Transverse colon (tissue), 4 donors: ENCODE measurements at regions not wholly inside any gene's neighbourhood (a gene's known extent, or its start where the extent isn't known, plus 50 kb on each side); places are given as distances from the start of the nearest gene placed in this dataset.

ENCODE experiments used
- DNase-seq: peaks from one replicate; pipeline ENCODE4 v3.0.0-alpha.2; 2019
- H3K27ac ChIP-seq, 4 donors: fragments of 200-600 bp; sonication (generic); 2 replicates each; pipeline ENCODE4 v1.5.1; 2016 to 2018; ENCODE audit warnings: inconsistent platforms in 4 of 4
- H3K27me3 ChIP-seq: fragments of 200-600 bp; sonication (generic); 2 replicates; pipeline ENCODE4 v1.5.1; 2017; ENCODE audit warnings: inconsistent platforms
- H3K36me3 ChIP-seq, 4 donors: fragments of 200-600 bp; sonication (generic); 2 replicates each; pipeline ENCODE4 v1.5.1; 2017 to 2019; ENCODE audit warnings: inconsistent platforms in 4 of 4
- H3K4me1 ChIP-seq, 4 donors: fragments of 200-600 bp; sonication (generic); 2 replicates each; pipeline ENCODE4 v1.5.1; 2017 to 2020; ENCODE audit warnings: inconsistent platforms in 4 of 4
- H3K4me3 ChIP-seq, 4 donors: fragments of 200-600 bp; sonication (generic); 1 replicate in 1 of 4; 2 replicates in 3 of 4; pipeline versions ENCODE4 v1.5.1 to v1.6.1; 2017 to 2019; ENCODE audit warnings: inconsistent platforms in 4 of 4
- H3K9me3 ChIP-seq, 2 donors: fragments of 200-600 bp; sonication (generic); 2 replicates each; pipeline ENCODE4 v1.5.1; 2017 to 2019; ENCODE audit warnings: inconsistent platforms in 2 of 2
- EP300 ChIP-seq: sonication (generic); formaldehyde crosslinking; IDR thresholded peaks from one replicate; pipeline ENCODE4 v1.6.1; 2017; ENCODE audit warnings: antibody characterized with exemption, low read depth
- POLR2A ChIP-seq: fragments of 450-650 bp; IDR thresholded peaks from one replicate; pipeline ENCODE4 v1.6.1; 2016; ENCODE audit warnings: antibody characterized with exemption, mild to moderate bottlenecking, moderate library complexity
- POLR2AphosphoS5 ChIP-seq, 3 donors: sonication (generic); formaldehyde crosslinking; IDR thresholded peaks; one replicate each; pipeline ENCODE4 v1.6.1; 2016; ENCODE audit warnings: antibody characterized with exemption in 3 of 3
- WGBS, 2 donors: methylation state at CpG; one replicate each; pipeline ENCODE4 v1.1.5; 2018; ENCODE audit warnings: low coverage in 1 of 2; 5-methylcytosine and 5-hydroxymethylcytosine counted together
- in situ Hi-C, 4 donors: fragments of 200-750 bp; cut with MboI; loops; one replicate each; pipeline versions ENCODE4 v1.15.0 to v1.15.1; 2017; ENCODE audit warnings: low sequenced_read_pairs in 3 of 4, low pct_ligation_motif_present in 1 of 4, low pct_unique_long_range_greater_than_20kb in 1 of 4
- intact Hi-C: fragments of 100-400 bp; cut with DNase I; formaldehyde crosslinking; loops from one replicate; pipeline ENCODE4 v1.15.1; 2023; ENCODE audit warnings: low total_unique reads
- TF ChIP-seq, protein P1 (sequence below), 5 experiments: fragments of 200-600 bp in 3 of 5; fragments of 450-650 bp in 2 of 5; sonication (generic) in 3 of 5; IDR thresholded peaks; 1 replicate in 2 of 5; 2 replicates in 3 of 5; pipeline ENCODE4 v1.5.1; 2016 to 2017; ENCODE audit warnings: antibody characterized with exemption in 5 of 5, inconsistent platforms in 3 of 5, mild to moderate bottlenecking in 2 of 5, moderate library complexity in 1 of 5

DNA sequence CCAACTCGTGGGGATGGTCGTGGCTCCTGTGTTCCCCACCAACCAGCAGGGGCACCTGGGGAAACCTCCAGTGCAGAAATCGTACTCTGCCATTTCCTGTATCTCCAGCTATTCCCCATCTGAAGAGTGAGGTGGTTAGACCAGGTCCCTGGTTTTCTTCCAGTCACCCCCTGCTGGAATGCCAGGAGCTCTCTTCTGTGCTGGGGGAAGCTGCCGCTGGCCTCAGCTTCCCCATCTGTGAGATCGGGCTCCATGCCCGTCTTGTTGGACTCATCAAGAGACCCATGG, 119.7 kb downstream of the INHBB start:
- Histone ChIP-seq H3K27me3 (peaks cover 5% of the 10 kb centered on the region), H3K27ac (no peak overlapping the region), H3K4me1 (peaks cover 0 to 2% (median 2%) of the 10 kb centered on the region in 4 donors), H3K36me3 (no peaks in the 10 kb centered on the region), H3K9me3 (no peaks in the 10 kb centered on the region), H3K4me3 (no peak overlapping the region)
- in situ Hi-C loops: no loop called here
- DNase-seq: no peak
- 51% methylated on average over 6 of the region's 6 CpGs; no CpG with 5 or more reads in 1 of the 2 donors for WGBS, 2 donors
- TF ChIP-seq POLR2AphosphoS5 (IDR thresholded peaks at IDR 0.05) (no peak), POLR2A (no peak), EP300 (no peak)
- TF ChIP-seq, protein P1, sequence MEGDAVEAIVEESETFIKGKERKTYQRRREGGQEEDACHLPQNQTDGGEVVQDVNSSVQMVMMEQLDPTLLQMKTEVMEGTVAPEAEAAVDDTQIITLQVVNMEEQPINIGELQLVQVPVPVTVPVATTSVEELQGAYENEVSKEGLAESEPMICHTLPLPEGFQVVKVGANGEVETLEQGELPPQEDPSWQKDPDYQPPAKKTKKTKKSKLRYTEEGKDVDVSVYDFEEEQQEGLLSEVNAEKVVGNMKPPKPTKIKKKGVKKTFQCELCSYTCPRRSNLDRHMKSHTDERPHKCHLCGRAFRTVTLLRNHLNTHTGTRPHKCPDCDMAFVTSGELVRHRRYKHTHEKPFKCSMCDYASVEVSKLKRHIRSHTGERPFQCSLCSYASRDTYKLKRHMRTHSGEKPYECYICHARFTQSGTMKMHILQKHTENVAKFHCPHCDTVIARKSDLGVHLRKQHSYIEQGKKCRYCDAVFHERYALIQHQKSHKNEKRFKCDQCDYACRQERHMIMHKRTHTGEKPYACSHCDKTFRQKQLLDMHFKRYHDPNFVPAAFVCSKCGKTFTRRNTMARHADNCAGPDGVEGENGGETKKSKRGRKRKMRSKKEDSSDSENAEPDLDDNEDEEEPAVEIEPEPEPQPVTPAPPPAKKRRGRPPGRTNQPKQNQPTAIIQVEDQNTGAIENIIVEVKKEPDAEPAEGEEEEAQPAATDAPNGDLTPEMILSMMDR (IDR thresholded peaks at IDR 0.05): no peak
- intact Hi-C loops: no loop called here

DNA sequence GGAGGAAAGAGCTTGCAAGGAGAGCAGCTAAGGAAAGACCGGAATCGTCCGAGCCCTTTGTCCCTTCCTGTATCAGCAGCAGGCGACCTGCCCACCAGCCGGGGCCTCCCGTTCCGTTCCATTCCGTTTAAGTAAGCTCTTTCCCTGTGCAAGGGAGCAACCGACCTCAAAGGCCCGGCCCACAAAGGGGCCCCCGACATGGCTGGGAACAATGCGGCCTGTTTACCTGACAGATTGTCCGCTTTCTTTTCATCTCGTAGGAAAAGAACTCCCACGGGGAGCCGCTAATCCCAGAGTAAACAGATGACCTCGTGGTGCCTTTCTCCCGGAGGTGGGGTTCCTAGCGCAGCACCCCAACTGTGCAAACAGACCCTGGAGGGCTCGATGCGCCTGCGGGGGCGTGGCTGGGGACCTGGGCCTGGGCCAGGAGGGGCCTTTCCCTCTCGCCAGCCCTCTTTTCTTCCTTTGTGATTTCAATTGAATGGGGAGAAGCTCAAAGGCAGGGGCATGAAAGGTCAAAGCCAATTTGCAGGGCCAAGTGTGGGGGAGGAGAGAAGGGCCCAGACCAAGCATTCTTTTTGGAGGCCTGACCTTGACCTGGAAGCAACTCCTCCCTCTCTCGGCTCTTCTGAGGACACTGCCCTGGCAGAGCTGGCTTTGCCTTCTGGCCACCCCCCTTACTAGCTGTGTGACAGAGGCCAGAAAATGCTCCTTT, 120.2 kb downstream of the INHBB start:
- H3K27ac ChIP-seq: no peak overlapping the region
- intact Hi-C loops: no loop called here
- TF ChIP-seq EP300 (no peak), POLR2AphosphoS5 (IDR thresholded peaks at IDR 0.05) (no peak), POLR2A (no peak)
- TF ChIP-seq, protein P1 (IDR thresholded peaks at IDR 0.05): no peak
- no peaks in the 10 kb centered on the region for H3K9me3 ChIP-seq
- H3K4me1 ChIP-seq: peaks cover 0 to 4% (median 3%) of the 10 kb centered on the region in 4 donors
- in situ Hi-C loops: no loop called here
- DNase-seq: no peak
- H3K27me3 ChIP-seq: peaks cover 5% of the 10 kb centered on the region
- H3K36me3 ChIP-seq: no peaks in the 10 kb centered on the region
- 52% methylated on average over 25 of the region's 25 CpGs; no CpG with 5 or more reads in 1 of the 2 donors for WGBS, 2 donors
- no peak overlapping the region for H3K4me3 ChIP-seq

DNA sequence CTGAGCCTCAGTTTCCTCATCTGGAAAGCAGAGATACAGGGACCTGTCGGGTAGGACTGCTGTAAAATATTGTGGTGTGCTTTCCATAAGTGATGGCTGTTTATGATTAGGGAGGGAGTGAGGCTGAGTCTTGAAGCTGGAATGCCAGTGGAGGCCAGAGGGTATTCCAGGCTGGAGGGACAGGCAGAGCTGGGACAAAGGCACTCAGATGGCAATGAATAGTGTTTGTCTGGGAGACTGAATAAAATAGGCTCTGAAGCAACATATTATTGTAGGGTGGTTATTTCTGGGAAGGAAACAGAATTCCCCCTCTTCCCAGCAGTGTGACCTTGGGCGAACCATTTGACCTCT, 120.7 kb downstream of the INHBB start:
- Histone ChIP-seq H3K36me3 (no peaks in the 10 kb centered on the region), H3K4me1 (peaks cover 0 to 4% (median 3%) of the 10 kb centered on the region in 4 donors), H3K27me3 (peaks cover 5% of the 10 kb centered on the region), H3K4me3 (no peak overlapping the region), H3K27ac (no peak overlapping the region), H3K9me3 (no peaks in the 10 kb centered on the region)
- TF ChIP-seq POLR2AphosphoS5 (IDR thresholded peaks at IDR 0.05) (no peak), EP300 (no peak), POLR2A (no peak)
- TF ChIP-seq, protein P1 (IDR thresholded peaks at IDR 0.05): no peak
- intact Hi-C loops (no loop called here), in situ Hi-C loops (no loop called here)
- WGBS, 2 donors: 67 to 71% methylated on average over 1 to 2 of the region's 2 CpGs
- DNase-seq: no peak

DNA sequence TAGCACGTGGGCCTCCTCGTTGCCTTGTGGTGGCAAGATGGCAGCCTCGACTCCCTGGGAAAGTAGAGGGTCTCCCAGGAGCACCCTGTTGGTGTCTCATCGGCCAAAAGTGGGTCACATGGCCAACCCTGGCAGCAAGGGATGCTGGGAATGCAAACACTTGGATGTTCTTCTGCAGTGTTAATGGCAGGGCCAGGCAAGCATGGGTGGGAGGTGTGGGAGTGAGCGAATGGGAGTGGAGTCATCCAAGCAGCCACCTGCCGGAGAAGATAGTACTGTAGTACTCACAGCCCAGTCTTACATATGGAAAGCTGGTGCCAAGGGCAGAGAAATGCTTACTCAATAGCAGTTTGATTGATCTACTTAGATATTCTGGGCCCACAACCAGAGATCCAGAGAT, 122.2 kb downstream of the INHBB start:
- no peak overlapping the region for H3K27ac ChIP-seq
- 88% methylated on average over 6 of the region's 6 CpGs; no CpG with 5 or more reads in 1 of the 2 donors for WGBS, 2 donors
- H3K4me3 ChIP-seq: no peak overlapping the region
- H3K27me3 ChIP-seq: peaks cover 5% of the 10 kb centered on the region
- H3K4me1 ChIP-seq: peaks cover 0 to 4% (median 3%) of the 10 kb centered on the region in 4 donors
- DNase-seq: no peak
- in situ Hi-C loops (no loop called here), intact Hi-C loops (no loop called here)
- no peaks in the 10 kb centered on the region for H3K36me3 ChIP-seq
- H3K9me3 ChIP-seq: no peaks in the 10 kb centered on the region
- TF ChIP-seq POLR2AphosphoS5 (IDR thresholded peaks at IDR 0.05): no peak
- no peak for TF ChIP-seq POLR2A
- TF ChIP-seq EP300: no peak
- TF ChIP-seq, protein P1 (IDR thresholded peaks at IDR 0.05): no peak
